ENCODE measurements at regions not wholly inside any gene's neighbourhood (a gene's known extent, or its start where the extent isn't known, plus 50 kb on each side); places are given as distances from the start of the nearest gene placed in this dataset.

- in situ Hi-C loops (cut with MboI; ENCODE audit: low sequenced_read_pairs, unreplicated experiment) = no loop called here
- DNase-seq (ENCODE audit: low spot score) = no peak
- no peak for TF ChIP-seq CTCF (IDR thresholded peaks at IDR 0.05; ENCODE audit: borderline replicate concordance, control extremely low read depth, extremely low read depth, insufficient read depth, missing control alignments)
These were observed 669.5 kb downstream of the CCSER2 start for GRCh38 chr10:84997870-84998269.

- no peak for TF ChIP-seq CTCF (IDR thresholded peaks at IDR 0.05; ENCODE audit: borderline replicate concordance, control extremely low read depth, extremely low read depth, insufficient read depth, missing control alignments)
- DNase-seq (ENCODE audit: low spot score) = no peak
- in situ Hi-C loops (cut with MboI; ENCODE audit: low sequenced_read_pairs, unreplicated experiment) = no loop called here
These were observed 671.5 kb downstream of the CCSER2 start for GRCh38 chr10:84999929-85000328.

GRCh38 chr10:85003083-85003482 lies 674.7 kb downstream of the CCSER2 start:
- no peak for DNase-seq (ENCODE audit: low spot score)
- in situ Hi-C loops (cut with MboI; ENCODE audit: low sequenced_read_pairs, unreplicated experiment) = no loop called here
- no peak for TF ChIP-seq CTCF (IDR thresholded peaks at IDR 0.05; ENCODE audit: borderline replicate concordance, control extremely low read depth, extremely low read depth, insufficient read depth, missing control alignments)

GRCh38 chr10:85008488-85009184 lies 680.2 kb downstream of the CCSER2 start:
- no peak for DNase-seq (ENCODE audit: low spot score)
- TF ChIP-seq CTCF (IDR thresholded peaks at IDR 0.05; ENCODE audit: borderline replicate concordance, control extremely low read depth, extremely low read depth, insufficient read depth, missing control alignments) = no peak
- in situ Hi-C loops (cut with MboI; ENCODE audit: low sequenced_read_pairs, unreplicated experiment) = no loop called here

GRCh38 chr10:85012305-85012704 lies 683.9 kb downstream of the CCSER2 start:
- in situ Hi-C loops (cut with MboI; ENCODE audit: low sequenced_read_pairs, unreplicated experiment) = no loop called here
- no peak for DNase-seq (ENCODE audit: low spot score)
- no peak for TF ChIP-seq CTCF (IDR thresholded peaks at IDR 0.05; ENCODE audit: borderline replicate concordance, control extremely low read depth, extremely low read depth, insufficient read depth, missing control alignments)

- DNase-seq (ENCODE audit: low spot score) = no peak
- in situ Hi-C loops (cut with MboI; ENCODE audit: low sequenced_read_pairs, unreplicated experiment) = no loop called here
- TF ChIP-seq CTCF (IDR thresholded peaks at IDR 0.05; ENCODE audit: borderline replicate concordance, control extremely low read depth, extremely low read depth, insufficient read depth, missing control alignments) = no peak
These were observed 698.6 kb downstream of the CCSER2 start for GRCh38 chr10:85026878-85027467.

Data from GM13976 (cell line).